Stomach (tissue), 8 donors: ENCODE measurements at regions not wholly inside any gene's neighbourhood (a gene's known extent, or its start where the extent isn't known, plus 50 kb on each side); places are given as distances from the start of the nearest gene placed in this dataset.

Experiments used
- DNase-seq, 2 donors: peaks; one replicate each; pipeline versions ENCODE4 v3.0.0 to v3.0.0-alpha.2; 2013 to 2019
- H3K27ac ChIP-seq, 5 donors: fragments of 200-600 bp in 4 of 5; sonication (generic) in 4 of 5; one replicate each; pipeline ENCODE4 v1.5.1; 2013 to 2019; ENCODE audit warnings: mild to moderate bottlenecking in 1 of 5, moderate library complexity in 1 of 5
- H3K27me3 ChIP-seq, 3 donors: fragments of 200-600 bp; sonication (generic); one replicate each; pipeline ENCODE4 v1.5.1; 2017 to 2019; ENCODE audit warnings: mixed run types in 1 of 3
- H3K36me3 ChIP-seq, 4 donors: fragments of 200-600 bp; sonication (generic); 1 replicate in 3 of 4; 2 replicates in 1 of 4; pipeline ENCODE4 v1.5.1; 2016 to 2019
- H3K4me1 ChIP-seq, 4 donors: fragments of 200-600 bp; sonication (generic); one replicate each; pipeline ENCODE4 v1.5.1; 2016 to 2019
- H3K4me3 ChIP-seq, 4 donors: fragments of 200-600 bp; sonication (generic) in 3 of 4; one replicate each; pipeline ENCODE4 v1.5.1; 2016 to 2019; ENCODE audit warnings: mild to moderate bottlenecking in 1 of 4
- H3K9me3 ChIP-seq, 4 donors: fragments of 200-600 bp; sonication (generic); one replicate each; pipeline ENCODE4 v1.5.1; 2016 to 2019
- EP300 ChIP-seq: sonication (generic); formaldehyde crosslinking; IDR thresholded peaks from one replicate; pipeline ENCODE4 v1.6.1; 2017; ENCODE audit warnings: antibody characterized with exemption
- POLR2A ChIP-seq, 4 donors: fragments of 450-650 bp; IDR thresholded peaks; one replicate each; pipeline ENCODE4 v1.6.1; 2016; ENCODE audit warnings: antibody characterized with exemption in 4 of 4, control low read depth in 2 of 4, mild to moderate bottlenecking in 1 of 4, moderate library complexity in 1 of 4
- POLR2AphosphoS5 ChIP-seq, 3 donors: sonication (generic); formaldehyde crosslinking; IDR thresholded peaks; one replicate each; pipeline ENCODE4 v1.6.1; 2016; ENCODE audit warnings: antibody characterized with exemption in 3 of 3
- WGBS, 5 donors: extraction: QIAGEN DNeasy Blood & Tissue Kit in 3 of 5; methylation state at CpG; one replicate each; pipeline versions ENCODE4 v1.1.5 to v1.1.7; 2013 to 2018; 5-methylcytosine and 5-hydroxymethylcytosine counted together
- intact Hi-C: fragments of 100-400 bp; cut with DNase I; formaldehyde crosslinking; loops from one replicate; pipeline ENCODE4 v1.15.1; 2023; ENCODE audit warnings: low total_unique reads
- TF ChIP-seq, protein P1 (sequence below), 7 experiments: fragments of 450-650 bp in 4 of 7; fragments of 200-600 bp in 3 of 7; sonication (generic) in 3 of 7; IDR thresholded peaks; one replicate each; pipeline ENCODE4 v1.5.1; 2016 to 2019; ENCODE audit warnings: antibody characterized with exemption in 7 of 7, control low read depth in 2 of 7, mild to moderate bottlenecking in 1 of 7
- donor health status: healthy with polysubstance abuse.
- donor health status: Bipolar disorder and iron deficiency.
- donor health status: healthy.

DNA sequence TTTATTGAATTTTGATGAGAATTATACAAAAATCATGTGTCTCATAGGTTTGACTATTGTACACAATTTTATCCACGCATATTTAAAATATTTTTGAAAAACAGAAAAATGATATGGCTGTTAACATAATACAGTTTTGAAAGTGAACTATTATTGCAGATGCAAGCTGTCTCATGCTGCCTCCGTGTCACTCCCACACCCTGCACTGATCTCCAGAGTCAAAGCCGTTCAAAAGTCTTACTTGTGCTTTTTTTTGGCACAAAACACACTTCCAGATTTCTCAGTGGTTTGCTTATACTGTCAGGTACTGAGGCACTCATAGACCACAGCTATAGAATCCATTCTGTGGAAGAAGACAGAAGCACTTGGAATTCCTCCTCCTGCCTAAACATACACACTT is 243.1 kb upstream of the ADARB2 start:
- Histone ChIP-seq H3K27ac (no peak overlapping the region), H3K4me1 (no peaks in the 10 kb centered on the region), H3K27me3 (peaks cover 0 to 5% (median 0%) of the 10 kb centered on the region in 3 donors), H3K4me3 (no peak overlapping the region), H3K36me3 (no peaks in the 10 kb centered on the region), H3K9me3 (peaks cover 0 to 16% (median 8%) of the 10 kb centered on the region in 4 donors)
- DNase-seq, result no peak
- TF ChIP-seq POLR2AphosphoS5 (IDR thresholded peaks at IDR 0.05), result no peak
- no peak for TF ChIP-seq EP300
- no peak for TF ChIP-seq POLR2A (IDR thresholded peaks at IDR 0.05)
- TF ChIP-seq, protein P1, sequence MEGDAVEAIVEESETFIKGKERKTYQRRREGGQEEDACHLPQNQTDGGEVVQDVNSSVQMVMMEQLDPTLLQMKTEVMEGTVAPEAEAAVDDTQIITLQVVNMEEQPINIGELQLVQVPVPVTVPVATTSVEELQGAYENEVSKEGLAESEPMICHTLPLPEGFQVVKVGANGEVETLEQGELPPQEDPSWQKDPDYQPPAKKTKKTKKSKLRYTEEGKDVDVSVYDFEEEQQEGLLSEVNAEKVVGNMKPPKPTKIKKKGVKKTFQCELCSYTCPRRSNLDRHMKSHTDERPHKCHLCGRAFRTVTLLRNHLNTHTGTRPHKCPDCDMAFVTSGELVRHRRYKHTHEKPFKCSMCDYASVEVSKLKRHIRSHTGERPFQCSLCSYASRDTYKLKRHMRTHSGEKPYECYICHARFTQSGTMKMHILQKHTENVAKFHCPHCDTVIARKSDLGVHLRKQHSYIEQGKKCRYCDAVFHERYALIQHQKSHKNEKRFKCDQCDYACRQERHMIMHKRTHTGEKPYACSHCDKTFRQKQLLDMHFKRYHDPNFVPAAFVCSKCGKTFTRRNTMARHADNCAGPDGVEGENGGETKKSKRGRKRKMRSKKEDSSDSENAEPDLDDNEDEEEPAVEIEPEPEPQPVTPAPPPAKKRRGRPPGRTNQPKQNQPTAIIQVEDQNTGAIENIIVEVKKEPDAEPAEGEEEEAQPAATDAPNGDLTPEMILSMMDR (IDR thresholded peaks at IDR 0.05), result no peak
- intact Hi-C loops, result no loop called here
- WGBS, 5 donors, result 59 to 70% (median 66%) methylated on average over 3 of the region's 3 CpGs

DNA sequence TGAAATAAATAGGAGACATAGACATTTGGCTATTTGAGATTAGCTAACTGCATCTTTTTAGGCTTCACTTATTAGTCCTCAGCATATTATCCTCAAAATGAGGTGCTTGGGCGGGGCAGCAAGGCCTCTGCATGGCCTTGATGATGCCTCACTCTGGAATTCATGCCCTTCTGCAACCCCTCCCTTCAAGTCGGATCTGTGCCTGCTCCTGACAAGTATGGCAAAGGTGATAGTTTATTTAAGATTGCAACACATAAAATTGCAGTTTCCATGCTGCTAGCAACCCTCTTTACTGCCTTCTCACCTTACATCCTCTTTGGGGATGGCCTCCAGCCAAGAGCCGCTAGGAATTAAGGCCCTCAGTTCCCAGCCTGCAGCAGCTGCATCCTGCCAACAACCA is 241.3 kb upstream of the ADARB2 start:
- 53 to 68% (median 63%) methylated on average over 3 of the region's 3 CpGs for WGBS, 5 donors
- TF ChIP-seq EP300, result no peak
- TF ChIP-seq, protein P1 (IDR thresholded peaks at IDR 0.05), result no peak
- TF ChIP-seq POLR2A (IDR thresholded peaks at IDR 0.05), result no peak
- TF ChIP-seq POLR2AphosphoS5 (IDR thresholded peaks at IDR 0.05), result no peak
- H3K9me3 ChIP-seq, result peaks cover 0 to 16% (median 8%) of the 10 kb centered on the region in 4 donors
- H3K4me1 ChIP-seq, result no peaks in the 10 kb centered on the region
- H3K27ac ChIP-seq, result no peak overlapping the region
- H3K36me3 ChIP-seq, result no peaks in the 10 kb centered on the region
- intact Hi-C loops, result no loop called here
- no peak overlapping the region for H3K4me3 ChIP-seq
- no peak for DNase-seq
- no peaks in the 10 kb centered on the region for H3K27me3 ChIP-seq

DNA sequence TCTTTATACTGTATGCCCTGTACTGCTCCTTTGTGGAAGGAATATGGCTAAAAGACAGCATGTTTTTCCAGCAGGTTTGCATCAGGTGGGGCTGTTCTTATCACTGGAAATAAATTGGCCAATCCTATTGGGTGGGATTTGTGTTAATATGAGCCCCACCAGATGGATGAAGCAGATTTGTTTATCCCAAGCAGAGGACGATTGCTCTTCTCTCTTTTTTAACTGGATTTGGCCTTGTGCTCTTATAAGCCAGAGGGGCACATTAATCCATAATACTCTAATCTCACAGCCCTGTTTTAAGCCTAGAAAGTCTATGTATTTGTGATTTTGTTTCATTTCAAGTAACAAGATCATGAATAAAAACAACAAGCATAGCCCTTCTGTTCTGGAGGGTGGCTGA is 240.1 kb upstream of the ADARB2 start:
- intact Hi-C loops, result no loop called here
- 50 to 69% (median 56%) methylated on average over 1 of the region's 1 CpG for WGBS, 5 donors
- DNase-seq, result no peak
- Histone ChIP-seq H3K36me3 (no peaks in the 10 kb centered on the region), H3K9me3 (peaks cover 0 to 16% (median 10%) of the 10 kb centered on the region in 4 donors), H3K4me1 (no peaks in the 10 kb centered on the region), H3K27ac (no peak overlapping the region), H3K4me3 (no peak overlapping the region), H3K27me3 (no peaks in the 10 kb centered on the region)
- TF ChIP-seq POLR2AphosphoS5 (IDR thresholded peaks at IDR 0.05) (no peak), EP300 (no peak), POLR2A (IDR thresholded peaks at IDR 0.05) (no peak)
- TF ChIP-seq, protein P1 (IDR thresholded peaks at IDR 0.05), result no peak

DNA sequence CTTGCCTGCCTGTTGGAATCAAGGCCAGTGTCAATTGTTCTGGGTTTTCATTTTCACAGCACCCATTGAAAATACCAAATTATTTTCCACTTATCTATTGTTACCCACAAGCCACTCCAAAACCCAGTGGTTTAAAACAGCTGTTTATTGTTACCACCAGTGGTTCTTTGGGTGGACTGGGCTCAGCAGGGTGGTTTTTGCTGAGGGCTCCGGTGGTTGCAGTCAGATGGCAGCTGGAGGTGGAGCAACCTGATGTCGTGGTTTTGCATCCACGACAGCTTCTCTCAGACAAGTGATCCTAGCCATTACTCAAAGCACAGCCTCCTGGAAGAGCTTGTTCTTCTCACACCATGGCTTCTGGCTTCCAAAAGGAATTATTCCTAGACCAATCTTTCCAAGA is 235.1 kb upstream of the ADARB2 start:
- TF ChIP-seq EP300 (no peak), POLR2A (IDR thresholded peaks at IDR 0.05) (no peak), POLR2AphosphoS5 (IDR thresholded peaks at IDR 0.05) (no peak)
- TF ChIP-seq, protein P1 (IDR thresholded peaks at IDR 0.05), result no peak
- Histone ChIP-seq H3K4me1 (no peaks in the 10 kb centered on the region), H3K27me3 (no peaks in the 10 kb centered on the region), H3K9me3 (peaks cover 0 to 7% (median 3%) of the 10 kb centered on the region in 4 donors), H3K36me3 (no peaks in the 10 kb centered on the region), H3K27ac (no peak overlapping the region), H3K4me3 (no peak overlapping the region)
- WGBS, 5 donors, result 66 to 91% (median 88%) methylated on average over 3 of the region's 3 CpGs
- intact Hi-C loops, result no loop called here
- DNase-seq, result no peak
